SH-SY5Y (cell line): ENCODE measurements at regions not wholly inside any gene's neighbourhood (a gene's known extent, or its start where the extent isn't known, plus 50 kb on each side); places are given as distances from the start of the nearest gene placed in this dataset.

ENCODE experiments used
- GATA2 ChIP-seq: IDR thresholded peaks from 2 replicates; pipeline ENCODE4 v1.6.1; 2011; ENCODE audit warnings: mild to moderate bottlenecking, low read depth, low read length
- GATA3 ChIP-seq: IDR thresholded peaks from 2 replicates; pipeline ENCODE4 v1.6.1; 2011; ENCODE audit warnings: low read depth, mild to moderate bottlenecking, low read length, moderate library complexity

GRCh38 chr20:39535301-39535700, 573.2 kb downstream of the DHX35 start:
- TF ChIP-seq GATA3 (no peak), GATA2 (no peak)
